Lung (tissue), 11 donors: ENCODE measurements at regions not wholly inside any gene's neighbourhood (a gene's known extent, or its start where the extent isn't known, plus 50 kb on each side); places are given as distances from the start of the nearest gene placed in this dataset.

ENCODE experiments used
- ATAC-seq: fragments of 200-7000 bp; cut with Tn5 transposase; one replicate; pipeline ENCODE4 v1.9.1; 2020; ENCODE audit warnings: moderate number of reproducible peaks; ENCODE audit not compliant: insufficient read depth, low FRiP score
- DNase-seq, 3 donors: peaks; one replicate each; pipeline ENCODE4 v3.0.0-alpha.2; 2013 to 2017
- H3K27ac ChIP-seq, 2 donors: one replicate each; pipeline ENCODE4 v1.5.1; 2013; ENCODE audit warnings: mild to moderate bottlenecking in 2 of 2, moderate library complexity in 2 of 2, control low read depth in 1 of 2, inconsistent platforms in 1 of 2, low read depth in 1 of 2, low read length in 1 of 2
- H3K27me3 ChIP-seq, 3 donors: one replicate each; pipeline ENCODE4 v1.5.1; 2013; ENCODE audit warnings: low read length in 2 of 3; ENCODE audit not compliant: control insufficient read depth in 3 of 3, insufficient read depth in 3 of 3
- H3K36me3 ChIP-seq, 4 donors: one replicate each; pipeline ENCODE4 v1.5.1; 2013; ENCODE audit warnings: low read length in 4 of 4, mild to moderate bottlenecking in 1 of 4, moderate library complexity in 1 of 4; ENCODE audit not compliant: control insufficient read depth in 4 of 4, insufficient read depth in 4 of 4
- H3K4me1 ChIP-seq, 5 donors: one replicate each; pipeline ENCODE4 v1.5.1; 2013; ENCODE audit warnings: low read length in 5 of 5, mild to moderate bottlenecking in 2 of 5, moderate library complexity in 1 of 5; ENCODE audit not compliant: control insufficient read depth in 5 of 5, insufficient read depth in 5 of 5
- H3K4me3 ChIP-seq: one replicate; pipeline ENCODE4 v1.5.1; 2013; ENCODE audit warnings: mild to moderate bottlenecking, control low read depth, moderate library complexity
- H3K9ac ChIP-seq, 2 donors: one replicate each; pipeline ENCODE4 v1.5.1; 2013; ENCODE audit warnings: low read length in 2 of 2, control low read depth in 1 of 2; ENCODE audit not compliant: insufficient read depth in 1 of 2
- H3K9me3 ChIP-seq, 4 donors: one replicate each; pipeline ENCODE4 v1.5.1; 2013; ENCODE audit warnings: low read length in 3 of 4, mild to moderate bottlenecking in 1 of 4, moderate library complexity in 1 of 4; ENCODE audit not compliant: control insufficient read depth in 4 of 4, insufficient read depth in 3 of 4
- WGBS, 2 donors: extraction: QIAGEN DNeasy Blood & Tissue Kit; methylation state at CpG; one replicate each; pipeline ENCODE4 v1.1.7; 2013; 5-methylcytosine and 5-hydroxymethylcytosine counted together
- TF ChIP-seq, protein P1 (sequence below): IDR thresholded peaks from 2 replicates; pipeline ENCODE4 v1.5.1; 2012; ENCODE audit warnings: mild to moderate bottlenecking; ENCODE audit errors: control extremely low read depth, extremely low read depth
- donor health status: control.
- donor health status: control.
- donor health status: Bipolar disorder and iron deficiency.
- donor health status: healthy.
- donor health status: DM: yes; HTN: yes; CAD: no.

DNA sequence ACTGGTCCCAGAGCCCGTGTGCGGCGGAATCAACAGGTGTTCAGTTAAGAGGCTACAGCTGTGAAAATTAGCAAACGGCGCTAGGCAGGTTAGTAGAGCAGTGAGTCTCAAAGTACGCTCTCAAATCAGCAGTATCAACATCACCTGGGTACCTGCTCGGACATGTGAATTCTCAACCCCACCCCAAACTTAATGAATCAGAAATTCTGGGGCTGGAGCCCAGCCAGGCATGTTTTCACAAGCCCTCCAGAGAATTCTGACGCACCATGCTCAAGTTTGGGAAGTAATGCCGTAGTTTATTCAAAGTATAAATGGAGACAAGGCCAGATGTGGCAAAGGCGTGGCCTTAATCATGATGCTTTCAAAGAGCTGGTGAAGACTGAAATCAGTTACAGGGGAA lies 58.2 kb upstream of the PTCHD1 start:
- Histone ChIP-seq H3K4me3 (no peak overlapping the region), H3K27me3 (peaks cover 0 to 3% (median 3%) of the 10 kb centered on the region in 3 donors), H3K27ac (no peak overlapping the region), H3K36me3 (no peaks in the 10 kb centered on the region), H3K9ac (no peak overlapping the region), H3K9me3 (no peaks in the 10 kb centered on the region), H3K4me1 (no peaks in the 10 kb centered on the region)
- TF ChIP-seq, protein P1, sequence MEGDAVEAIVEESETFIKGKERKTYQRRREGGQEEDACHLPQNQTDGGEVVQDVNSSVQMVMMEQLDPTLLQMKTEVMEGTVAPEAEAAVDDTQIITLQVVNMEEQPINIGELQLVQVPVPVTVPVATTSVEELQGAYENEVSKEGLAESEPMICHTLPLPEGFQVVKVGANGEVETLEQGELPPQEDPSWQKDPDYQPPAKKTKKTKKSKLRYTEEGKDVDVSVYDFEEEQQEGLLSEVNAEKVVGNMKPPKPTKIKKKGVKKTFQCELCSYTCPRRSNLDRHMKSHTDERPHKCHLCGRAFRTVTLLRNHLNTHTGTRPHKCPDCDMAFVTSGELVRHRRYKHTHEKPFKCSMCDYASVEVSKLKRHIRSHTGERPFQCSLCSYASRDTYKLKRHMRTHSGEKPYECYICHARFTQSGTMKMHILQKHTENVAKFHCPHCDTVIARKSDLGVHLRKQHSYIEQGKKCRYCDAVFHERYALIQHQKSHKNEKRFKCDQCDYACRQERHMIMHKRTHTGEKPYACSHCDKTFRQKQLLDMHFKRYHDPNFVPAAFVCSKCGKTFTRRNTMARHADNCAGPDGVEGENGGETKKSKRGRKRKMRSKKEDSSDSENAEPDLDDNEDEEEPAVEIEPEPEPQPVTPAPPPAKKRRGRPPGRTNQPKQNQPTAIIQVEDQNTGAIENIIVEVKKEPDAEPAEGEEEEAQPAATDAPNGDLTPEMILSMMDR = no peak
- ATAC-seq = no peak
- 87 to 95% methylated on average over 10 of the region's 10 CpGs for WGBS, 2 donors
- no peak for DNase-seq
